Activated CD4-positive, CD25-positive, alpha-beta regulatory T cell (primary cell): ENCODE measurements at regions not wholly inside any gene's neighbourhood (a gene's known extent, or its start where the extent isn't known, plus 50 kb on each side); places are given as distances from the start of the nearest gene placed in this dataset.
"Not testable (repeated sequence)": the region's sequence is repeated elsewhere in the genome, so short reads cannot be mapped to it uniquely, and the experiment has no call there.

Experiments
- DNase-seq, 4 experiments: peaks; one replicate each; lab custom pipeline; 2025; lab: John Stamatoyannopoulos, UW

DNA sequence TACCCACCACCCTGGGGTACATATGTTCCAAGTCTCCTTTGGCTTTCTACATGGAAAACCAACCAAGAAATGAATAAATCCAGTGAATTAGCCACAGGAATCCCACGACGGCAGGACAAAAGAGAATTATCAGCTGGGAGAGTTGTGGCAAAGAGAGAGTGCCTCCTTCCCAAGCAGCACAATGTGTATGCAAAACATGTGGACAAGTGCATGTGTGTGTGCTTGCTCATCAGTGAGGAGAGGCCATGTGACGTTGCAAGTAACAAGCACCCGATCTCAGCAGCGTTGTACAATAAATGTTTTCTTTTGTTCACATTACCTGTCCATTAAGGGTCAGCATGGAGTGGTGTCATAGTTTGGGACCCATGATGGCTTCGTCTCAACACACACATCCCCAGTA is 50.0 kb upstream of the EMX2 start:
- DNase-seq, result no peak

DNA sequence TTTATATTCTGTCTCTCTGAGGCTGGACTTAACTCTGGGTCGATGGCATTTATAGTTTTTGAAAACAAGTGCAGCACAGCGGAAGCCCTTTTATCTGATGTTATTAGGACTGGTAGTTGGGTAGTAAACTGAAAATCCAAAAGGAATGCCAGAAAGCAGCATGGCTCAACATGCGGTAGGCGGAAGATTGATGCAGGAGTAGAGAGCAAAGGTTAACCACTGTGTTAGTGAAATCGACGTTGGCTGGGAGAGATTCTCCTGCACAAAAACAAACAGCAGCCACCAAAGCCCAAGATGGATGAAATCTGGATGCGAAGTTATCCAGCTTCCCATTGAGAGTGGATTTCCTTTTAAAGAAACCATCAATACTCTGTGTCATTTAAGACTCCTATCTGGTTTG is 54.5 kb upstream of the EMX2 start:
- no peak for DNase-seq

- no peak for DNase-seq
Observed at GRCh38 chr10:117486606-117487005, 55.9 kb upstream of the EMX2 start.

- DNase-seq, result no peak
Observed at GRCh38 chr10:117483056-117483590, 59.4 kb upstream of the EMX2 start.

DNA sequence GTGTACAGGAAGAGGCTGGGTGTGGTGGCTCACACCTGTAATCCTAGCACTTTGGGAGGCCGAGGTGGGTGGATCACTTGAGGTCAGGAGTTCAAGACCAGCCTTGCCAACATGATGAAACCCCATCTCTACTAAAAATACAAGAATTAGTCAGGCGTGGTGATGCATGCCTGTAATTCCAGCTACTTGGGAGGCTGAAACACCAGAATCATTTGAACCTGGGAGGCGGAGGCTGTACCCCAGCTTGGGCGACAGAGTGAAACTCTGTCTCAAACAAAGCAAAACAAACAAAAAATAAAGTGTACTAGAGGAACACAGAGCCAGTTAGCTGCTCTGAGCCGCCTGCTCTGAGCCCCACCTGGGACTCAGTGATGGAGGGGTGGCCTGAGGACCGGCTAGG is 61.5 kb upstream of the EMX2 start:
- DNase-seq, result not testable (repeated sequence)

DNA sequence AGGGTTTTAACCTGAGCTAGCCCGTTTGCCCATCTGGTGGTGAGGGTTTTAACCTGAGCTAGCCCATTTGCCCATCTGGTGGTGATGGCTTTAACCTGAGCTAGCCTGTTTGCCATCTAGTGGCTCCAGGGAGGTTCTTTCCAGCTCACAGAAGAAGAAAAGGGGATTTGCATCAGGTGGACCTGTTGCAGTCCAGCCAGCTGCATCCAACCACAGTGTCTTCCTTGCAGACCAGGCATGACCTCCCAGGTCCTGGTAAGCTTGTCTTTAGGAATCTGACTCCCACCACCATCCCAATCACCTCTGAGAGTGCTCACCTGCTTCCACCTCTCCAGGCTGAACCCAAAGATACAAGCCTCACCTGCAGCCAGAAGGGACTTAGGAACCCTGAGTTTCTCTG is 62.4 kb upstream of the EMX2 start:
- no peak for DNase-seq

- no peak for DNase-seq
Observed at GRCh38 chr10:117477961-117478670, 64.4 kb upstream of the EMX2 start.

GRCh38 chr10:117477211-117477947 is 65.2 kb upstream of the EMX2 start:
- no peak for DNase-seq

DNA sequence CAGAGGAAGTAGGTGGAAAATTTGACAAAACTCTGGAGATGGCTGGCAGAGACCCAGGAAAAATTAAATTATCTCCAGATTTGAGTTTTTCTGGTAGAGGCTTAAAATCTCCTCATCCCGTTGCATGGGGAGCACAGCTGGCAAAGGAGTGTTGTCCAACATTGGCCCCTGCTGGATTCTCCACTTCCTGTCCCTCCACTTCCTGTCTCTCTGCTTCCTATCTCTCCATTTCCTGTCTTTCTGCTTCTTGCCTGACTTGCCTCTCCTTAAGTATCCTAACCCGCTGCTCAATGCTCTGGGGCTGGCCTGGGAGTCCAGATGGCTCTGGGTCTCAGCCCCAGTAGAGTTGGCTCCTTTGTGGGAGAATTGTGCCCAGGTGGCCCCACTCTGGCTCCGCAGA is 65.8 kb upstream of the EMX2 start:
- no peak for DNase-seq

DNA sequence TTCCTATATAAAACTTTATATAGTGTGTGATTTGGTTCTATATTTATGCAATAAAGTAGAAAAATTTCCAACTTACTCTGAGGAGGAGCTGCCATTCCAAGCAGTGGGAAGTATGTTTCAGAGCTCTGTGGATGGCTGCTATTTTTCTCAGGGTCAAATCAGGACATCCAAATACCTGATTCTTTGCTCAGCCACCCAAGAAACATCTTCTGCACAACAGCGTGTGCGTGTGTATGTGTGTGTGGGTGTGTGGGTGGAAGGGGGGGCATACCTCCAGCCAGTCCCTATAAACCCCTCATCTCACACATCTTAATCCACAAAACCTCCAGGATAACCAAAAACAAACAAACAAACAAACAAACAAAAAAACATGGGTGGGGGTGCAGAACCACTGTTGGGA is 66.3 kb upstream of the EMX2 start:
- no peak for DNase-seq

GRCh38 chr10:117472872-117473271 is 69.7 kb upstream of the EMX2 start:
- DNase-seq, result no peak

DNA sequence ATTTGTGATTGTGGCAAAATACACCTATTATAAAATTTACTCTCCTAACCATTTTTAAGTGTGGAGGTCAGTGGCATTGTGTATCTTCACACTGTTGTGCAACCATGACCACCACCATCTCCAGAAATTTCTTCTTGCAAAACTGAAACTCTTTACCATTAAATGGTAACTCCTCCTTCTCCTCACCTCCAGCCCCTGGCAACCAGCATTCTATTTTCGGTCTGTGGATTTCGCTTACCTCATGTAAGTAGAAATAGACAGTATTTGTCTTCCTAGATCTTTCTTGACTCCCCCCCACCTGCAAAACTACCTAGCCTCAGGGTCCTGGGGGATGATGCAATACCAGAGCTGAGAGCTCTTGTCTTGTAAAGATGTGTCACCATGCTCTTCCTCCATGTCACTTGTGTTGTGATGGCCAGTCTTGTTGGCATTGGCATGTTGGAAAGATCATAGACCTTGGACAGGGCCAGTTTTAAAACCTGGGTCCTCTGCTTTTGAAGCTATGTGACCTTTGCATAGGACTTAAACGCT is 71.1 kb upstream of the EMX2 start:
- no peak for DNase-seq

DNA sequence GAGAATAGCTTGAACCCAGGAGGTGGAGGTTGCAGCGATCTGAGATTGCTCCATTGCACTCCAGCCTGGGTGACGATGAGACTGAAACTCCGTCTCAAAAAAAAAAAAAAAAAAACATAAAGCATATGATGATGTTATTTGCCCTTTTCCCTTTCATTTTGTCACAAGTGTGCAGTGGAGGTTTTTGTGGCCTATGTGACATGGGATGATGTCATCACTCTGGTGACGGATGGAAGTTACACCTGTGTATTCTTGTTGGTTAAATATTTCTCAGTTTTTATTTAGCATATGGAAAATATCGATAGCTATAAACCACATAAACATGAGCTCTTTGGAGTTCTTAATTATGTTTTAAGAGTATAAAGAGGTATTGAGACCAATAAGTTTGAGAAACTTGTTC is 71.8 kb upstream of the EMX2 start:
- no peak for DNase-seq

DNA sequence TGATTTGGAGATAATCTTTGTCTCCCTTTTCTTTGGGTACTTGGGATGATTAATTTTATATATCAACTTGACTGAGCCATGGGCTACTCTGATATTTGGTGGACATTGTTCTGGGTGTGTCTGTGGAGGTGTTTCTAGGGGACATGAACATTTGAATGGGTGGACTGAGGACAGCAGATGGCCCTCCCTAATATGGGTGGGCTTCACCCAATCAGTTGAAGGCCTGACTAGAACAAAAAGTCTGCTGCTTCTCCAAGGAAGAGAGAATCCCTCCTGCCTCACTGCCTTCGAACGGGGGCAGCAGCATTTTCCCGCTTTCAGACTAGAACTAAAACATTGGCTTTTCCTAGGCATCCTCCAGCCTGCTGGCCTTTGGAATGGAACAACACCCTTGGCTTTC is 73.9 kb upstream of the EMX2 start:
- no peak for DNase-seq

- DNase-seq, result no peak
Observed at GRCh38 chr10:117464176-117464575, 78.4 kb upstream of the EMX2 start.

DNA sequence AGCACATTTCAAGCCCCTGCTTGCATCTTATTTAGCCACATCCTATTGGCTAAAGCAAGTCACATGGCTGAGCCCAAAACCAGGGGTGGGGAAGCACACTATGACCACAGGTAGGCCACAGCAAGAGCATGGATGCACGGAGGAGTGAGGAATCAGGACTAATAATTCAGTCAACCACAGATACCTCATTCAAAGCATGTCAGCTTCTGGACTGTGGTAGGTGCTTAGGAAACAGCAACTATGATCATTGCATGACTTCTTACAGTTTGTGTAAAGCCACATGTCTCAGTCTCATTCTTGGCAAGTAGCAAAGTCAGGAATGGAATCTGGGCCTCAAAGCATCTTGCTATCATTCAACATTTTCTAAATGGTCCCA is 79.0 kb upstream of the EMX2 start:
- no peak for DNase-seq

GRCh38 chr10:117462816-117463544 is 79.6 kb upstream of the EMX2 start:
- no peak for DNase-seq

DNA sequence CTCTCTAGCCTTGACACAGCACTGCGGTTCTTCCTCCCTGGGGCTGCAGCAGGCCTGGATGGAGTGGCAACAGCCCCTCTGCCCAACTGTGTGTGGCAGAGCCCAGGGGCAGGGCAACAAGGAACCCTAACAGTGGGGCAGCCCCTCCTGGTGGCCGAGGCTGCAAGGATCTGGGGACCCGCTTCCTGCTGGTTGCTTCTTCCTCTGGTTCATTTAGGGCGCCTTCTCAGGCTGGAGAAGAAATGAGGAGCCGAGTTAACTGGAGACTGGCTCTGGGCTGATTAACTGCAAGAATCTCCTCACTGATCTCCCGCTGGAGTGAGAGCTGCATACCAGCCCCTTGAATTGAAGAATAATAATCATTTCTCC is 80.1 kb upstream of the EMX2 start:
- no peak for DNase-seq

- no peak for DNase-seq
Observed at GRCh38 chr10:117461766-117462423, 80.7 kb upstream of the EMX2 start.

DNA sequence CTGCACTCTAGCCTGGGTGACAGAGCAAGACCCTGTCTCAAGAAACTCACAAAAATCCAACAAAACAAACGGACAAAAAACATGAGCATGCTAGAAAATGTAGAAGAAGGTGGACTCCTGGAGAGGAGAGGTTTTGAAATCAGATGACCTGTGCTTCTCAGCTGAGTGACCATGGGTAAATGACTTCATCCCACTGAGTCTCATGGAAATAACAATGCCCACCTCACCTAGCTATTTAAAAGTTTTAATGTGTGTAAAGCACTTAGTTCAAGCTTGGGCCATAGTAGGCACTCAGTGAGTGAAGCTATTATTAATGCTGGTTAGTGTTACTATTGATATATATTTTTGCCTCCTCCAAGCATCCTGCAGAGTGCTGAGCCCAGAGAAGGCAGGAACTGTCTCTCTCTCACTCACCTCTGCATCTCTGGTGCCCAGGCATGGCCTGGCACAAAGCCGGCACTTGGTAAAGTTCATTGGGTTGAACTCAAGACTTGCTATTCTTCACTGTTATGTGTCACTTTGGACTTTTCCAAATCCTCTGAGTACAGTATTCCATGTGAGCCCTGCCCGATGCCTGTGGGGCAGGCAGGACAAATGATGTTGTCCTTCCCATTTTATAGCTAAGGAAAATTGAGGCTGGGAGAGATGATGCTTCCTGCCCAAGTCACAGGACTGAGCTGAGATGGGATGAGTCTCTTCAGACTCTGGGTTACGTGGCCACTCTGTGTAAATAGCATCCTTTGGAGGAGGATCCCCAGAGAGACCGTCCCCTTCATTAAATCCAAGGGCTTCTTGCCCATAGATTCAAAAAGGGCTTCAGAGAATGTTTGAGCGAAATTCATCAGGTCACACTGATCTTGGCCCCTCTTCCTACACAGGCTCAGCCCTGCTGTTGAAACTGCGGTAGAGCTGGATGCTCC is 81.4 kb upstream of the EMX2 start:
- DNase-seq, result no peak

GRCh38 chr10:117458571-117458970 is 83.3 kb upstream of the PDZD8 start:
- DNase-seq, result no peak
